ENCODE measurements at regions not wholly inside any gene's neighbourhood (a gene's known extent, or its start where the extent isn't known, plus 50 kb on each side); places are given as distances from the start of the nearest gene placed in this dataset.

- Histone ChIP-seq H3T11ph (ENCODE audit: low read length) (no peak overlapping the region), H2AK5ac (ENCODE audit: insufficient read length, low read length) (no peak overlapping the region), H3K79me1 (ENCODE audit: insufficient read depth, low read depth, low read length, poor library complexity, severe bottlenecking) (no peaks in the 10 kb centered on the region), H3K4me2 (ENCODE audit: insufficient read depth, insufficient read length, low read length) (no peak overlapping the region), H2AFZ (ENCODE audit: low read length) (no peak overlapping the region), H3K9ac (ENCODE audit: extremely low read depth, insufficient read length, low read length) (no peak overlapping the region), H3K18ac (ENCODE audit: insufficient read length, low read depth, low read length) (no peak overlapping the region), H3K4me1 (ENCODE audit: insufficient read depth, low read length) (no peaks in the 10 kb centered on the region), H3K23me2 (ENCODE audit: insufficient read length, low read depth, low read length, poor library complexity, severe bottlenecking) (no peaks in the 10 kb centered on the region), H2BK12ac (ENCODE audit: insufficient read length, low read depth, low read length) (no peak overlapping the region), H3K9me3 (ENCODE audit: control insufficient read depth, low read depth, low read length) (no peaks in the 10 kb centered on the region), H2BK120ac (ENCODE audit: low read depth, low read length, poor library complexity, severe bottlenecking) (no peak overlapping the region), H4K5ac (ENCODE audit: insufficient read length, low read depth, low read length) (no peak overlapping the region), H4K91ac (ENCODE audit: insufficient read length, low read depth, low read length) (no peak overlapping the region), H3K56ac (ENCODE audit: insufficient read length, low read depth, low read length) (no peak overlapping the region), H2BK20ac (ENCODE audit: low read depth, low read length, poor library complexity, severe bottlenecking) (no peak overlapping the region), H4K20me1 (ENCODE audit: control insufficient read depth, insufficient read depth, insufficient read length) (no peaks in the 10 kb centered on the region), H3K27ac (ENCODE audit: insufficient read length, low read depth, low read length) (no peak overlapping the region), H3K79me2 (ENCODE audit: insufficient read depth, low read length) (no peaks in the 10 kb centered on the region), H3K23ac (ENCODE audit: insufficient read length, low read depth, low read length) (no peak overlapping the region), H3K14ac (ENCODE audit: insufficient read depth, low read length) (no peak overlapping the region), H4K8ac (replicated peaks; ENCODE audit: insufficient read length, low read depth, low read length) (no peak overlapping the region), H2BK15ac (ENCODE audit: low read depth, low read length) (no peak overlapping the region), H3K27me3 (ENCODE audit: insufficient read depth, low read length) (no peaks in the 10 kb centered on the region), H3K4ac (ENCODE audit: low read depth, low read length) (no peak overlapping the region), H2BK5ac (ENCODE audit: insufficient read length, low read length) (no peak overlapping the region)
- Mint-ChIP-seq H3K27me3 (ENCODE audit: low read depth) (peaks cover 2% of the 10 kb centered on the region; the same call in 1 of the 2 replicates), H3K27ac (peak overlapping the region in 1 of 3 experiments; percentile 24; a peak in 1 of 7 replicates), H3K4me1 (peaks cover 2 to 3% of the 10 kb centered on the region in 2 experiments; a peak in 3 of 4 replicates), H3K9me3 (no peaks in the 10 kb centered on the region), H3K4me3 (no peak overlapping the region), H3K36me3 (ENCODE audit: insufficient read depth in 1 of 3, low read depth in 3 of 3) (no peaks in the 10 kb centered on the region)
- TF ChIP-seq CTCF (conservative IDR thresholded peaks at IDR 0.05): no peak
- DNase-seq: no peak
Observed at GRCh38 chr6:122050242-122050755, 349.2 kb upstream of the HSF2 start.

All from H9 (cell line).